ENCODE measurements at regions not wholly inside any gene's neighbourhood (a gene's known extent, or its start where the extent isn't known, plus 50 kb on each side); places are given as distances from the start of the nearest gene placed in this dataset.

- TF ChIP-seq, protein P1, sequence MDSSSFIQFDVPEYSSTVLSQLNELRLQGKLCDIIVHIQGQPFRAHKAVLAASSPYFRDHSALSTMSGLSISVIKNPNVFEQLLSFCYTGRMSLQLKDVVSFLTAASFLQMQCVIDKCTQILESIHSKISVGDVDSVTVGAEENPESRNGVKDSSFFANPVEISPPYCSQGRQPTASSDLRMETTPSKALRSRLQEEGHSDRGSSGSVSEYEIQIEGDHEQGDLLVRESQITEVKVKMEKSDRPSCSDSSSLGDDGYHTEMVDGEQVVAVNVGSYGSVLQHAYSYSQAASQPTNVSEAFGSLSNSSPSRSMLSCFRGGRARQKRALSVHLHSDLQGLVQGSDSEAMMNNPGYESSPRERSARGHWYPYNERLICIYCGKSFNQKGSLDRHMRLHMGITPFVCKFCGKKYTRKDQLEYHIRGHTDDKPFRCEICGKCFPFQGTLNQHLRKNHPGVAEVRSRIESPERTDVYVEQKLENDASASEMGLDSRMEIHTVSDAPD (CRISPR knock-in tag; IDR thresholded peaks at IDR 0.05): no peak
- TF ChIP-seq SAFB (IDR thresholded peaks at IDR 0.05; ENCODE audit: borderline replicate concordance, low read depth, low read length) (no peak), RFX5 (IDR thresholded peaks at IDR 0.05; ENCODE audit: low read depth, low read length) (no peak)
- TF ChIP-seq, protein P2, sequence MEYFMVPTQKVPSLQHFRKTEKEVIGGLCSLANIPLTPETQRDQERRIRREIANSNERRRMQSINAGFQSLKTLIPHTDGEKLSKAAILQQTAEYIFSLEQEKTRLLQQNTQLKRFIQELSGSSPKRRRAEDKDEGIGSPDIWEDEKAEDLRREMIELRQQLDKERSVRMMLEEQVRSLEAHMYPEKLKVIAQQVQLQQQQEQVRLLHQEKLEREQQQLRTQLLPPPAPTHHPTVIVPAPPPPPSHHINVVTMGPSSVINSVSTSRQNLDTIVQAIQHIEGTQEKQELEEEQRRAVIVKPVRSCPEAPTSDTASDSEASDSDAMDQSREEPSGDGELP (CRISPR knock-in tag; IDR thresholded peaks at IDR 0.05; ENCODE audit: borderline replicate concordance): no peak
Observed at GRCh38 chr21:15383588-15383987, 318.8 kb upstream of the NRIP1 start (continued).

DNA sequence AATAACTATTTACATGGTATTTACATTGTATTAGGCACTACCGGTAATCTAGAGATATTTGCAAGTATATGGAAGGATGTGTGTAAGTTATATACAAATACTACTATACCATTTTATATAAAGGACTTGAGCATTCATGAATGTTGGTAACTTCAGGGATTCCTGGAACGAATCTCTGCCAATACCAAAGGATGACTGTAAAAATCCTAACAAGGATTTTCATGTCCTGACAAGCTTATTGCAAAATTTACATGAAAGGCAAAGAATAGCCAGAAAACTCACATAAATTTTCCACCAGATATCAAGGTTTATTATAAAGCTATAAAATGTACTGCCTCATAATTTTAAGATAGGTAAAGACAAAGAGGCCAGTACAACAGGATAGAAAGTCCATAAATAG is 325.2 kb upstream of the NRIP1 start:
- intact Hi-C loops (cut with micrococcal nuclease): no loop called here
- no peak overlapping the region for H3K27ac ChIP-seq (ENCODE audit: extremely low read depth, low read depth, low read length)
- no peak overlapping the region for H3K9ac ChIP-seq (ENCODE audit: insufficient read depth in 1 of 2, low read depth in 2 of 2, low read length in 2 of 2)
- POLR2A ChIA-PET: no interaction called here
- no peak overlapping the region for H3K4me3 ChIP-seq
- TF ChIP-seq NR4A1 (CRISPR knock-in tag; IDR thresholded peaks at IDR 0.05) (no peak), NR4A1 (tag; IDR thresholded peaks at IDR 0.05) (no peak)
- H3K9me3 ChIP-seq (replicated peaks; ENCODE audit: control insufficient read depth, insufficient read depth, low read depth, low read length): no peaks in the 10 kb centered on the region
- no peaks in the 10 kb centered on the region for H3K36me3 ChIP-seq (ENCODE audit: control insufficient read depth, insufficient read depth, low read length)
- H4K20me1 ChIP-seq (replicated peaks; ENCODE audit: control insufficient read depth, insufficient read depth, low read length): no peaks in the 10 kb centered on the region
- H3K79me2 ChIP-seq (ENCODE audit: control insufficient read depth, insufficient read depth, low read length): no peaks in the 10 kb centered on the region
- WGBS (ENCODE audit: insufficient coverage, low coverage, missing lambda C conversion rate): 8% methylated on average over 2 of the region's 2 CpGs
- DNase-seq (ENCODE audit: extremely low read depth in 1 of 4, low spot score in 3 of 4) (no peak), FAIRE-seq (no peak), ATAC-seq (no peak)
- H3K9me1 ChIP-seq (ENCODE audit: control insufficient read depth, insufficient read depth, low read length): no peaks in the 10 kb centered on the region
- H3K4me1 ChIP-seq (replicated peaks in 1 of 2; ENCODE audit: control insufficient read depth in 2 of 2, insufficient read depth in 2 of 2, low read length in 2 of 2): no peaks in the 10 kb centered on the region
- no TSS peak for BruUV-seq (replicated peaks)
- H3K27me3 ChIP-seq (ENCODE audit: control insufficient read depth in 2 of 2, insufficient read depth in 2 of 2, low read length in 2 of 2): no peaks in the 10 kb centered on the region
- in situ Hi-C loops (cut with MboI): no loop called here
- H3K4me2 ChIP-seq (ENCODE audit: insufficient read depth, low read length): no peak overlapping the region
- H2AFZ ChIP-seq (ENCODE audit: low read depth, low read length): no peak overlapping the region
- CTCF ChIA-PET (ENCODE audit: low intra/inter-chr PET ratio): no interaction called here
